Fibroblast of lung (primary cell): ENCODE measurements at regions not wholly inside any gene's neighbourhood (a gene's known extent, or its start where the extent isn't known, plus 50 kb on each side); places are given as distances from the start of the nearest gene placed in this dataset.

ENCODE experiments used
- DNase-seq, 2 donors: peaks; one replicate each; pipeline versions ENCODE4 v3.0.0 to v3.0.0-alpha.2; 2010; ENCODE audit warnings: low read depth in 2 of 2
- H2AFZ ChIP-seq: 2 replicates; pipeline ENCODE4 v1.5.1; 2012; ENCODE audit warnings: low read length, control low read depth, inconsistent platforms
- H3K27ac ChIP-seq: 2 replicates; pipeline ENCODE4 v1.5.1; 2011; ENCODE audit warnings: low read length, control low read depth; ENCODE audit not compliant: insufficient read depth
- H3K27me3 ChIP-seq: 2 replicates; pipeline ENCODE4 v1.5.1; 2011; ENCODE audit warnings: mild to moderate bottlenecking, low read length; ENCODE audit not compliant: control insufficient read depth, insufficient read depth
- H3K36me3 ChIP-seq: 2 replicates; pipeline ENCODE4 v1.5.1; 2011; ENCODE audit warnings: low read length; ENCODE audit not compliant: control insufficient read depth, insufficient read depth
- H3K4me1 ChIP-seq: 2 replicates; pipeline ENCODE4 v1.5.1; 2011; ENCODE audit warnings: low read length; ENCODE audit not compliant: control insufficient read depth, insufficient read depth; ENCODE audit errors: extremely low read depth
- H3K4me2 ChIP-seq: 2 replicates; pipeline ENCODE4 v1.5.1; 2011; ENCODE audit warnings: low read length, control low read depth; ENCODE audit not compliant: insufficient read depth; ENCODE audit errors: extremely low read depth
- H3K4me3 ChIP-seq, 4 experiments: fragments of 200-600 bp in 1 of 4; sonication (generic) in 1 of 4; replicated peaks in 1 of 4; 2 replicates each; pipeline ENCODE4 v1.5.1; 2011 to 2016; ENCODE audit warnings: low read length in 4 of 4, low read depth in 3 of 4, mild to moderate bottlenecking in 3 of 4, control low read depth in 2 of 4, inconsistent platforms in 1 of 4, mixed read lengths in 1 of 4; ENCODE audit not compliant: insufficient read depth in 1 of 4; ENCODE audit errors: control extremely low read depth in 1 of 4
- H3K79me2 ChIP-seq: 2 replicates; pipeline ENCODE4 v1.5.1; 2012; ENCODE audit warnings: mild to moderate bottlenecking, low read length, inconsistent platforms; ENCODE audit not compliant: control insufficient read depth, insufficient read depth
- H3K9ac ChIP-seq: 2 replicates; pipeline ENCODE4 v1.5.1; 2011; ENCODE audit warnings: mild to moderate bottlenecking, low read length, control low read depth; ENCODE audit not compliant: insufficient read depth
- H3K9me3 ChIP-seq: 2 replicates; pipeline ENCODE4 v1.5.1; 2012; ENCODE audit warnings: low read depth, low read length; ENCODE audit not compliant: control insufficient read depth, insufficient read depth
- H4K20me1 ChIP-seq: 2 replicates; pipeline ENCODE4 v1.5.1; 2011; ENCODE audit warnings: low read length; ENCODE audit not compliant: control insufficient read depth, insufficient read depth; ENCODE audit errors: extremely low read depth
- CTCF ChIP-seq, 2 donors: IDR thresholded peaks in 1 of 2; conservative IDR thresholded peaks in 1 of 2; 1 replicate in 1 of 2; 2 replicates in 1 of 2; pipeline ENCODE4 v1.5.1; 2011 to 2012; ENCODE audit warnings: low read length in 2 of 2, control low read depth in 1 of 2, inconsistent platforms in 1 of 2, low read depth in 1 of 2, mild to moderate bottlenecking in 1 of 2
- EZH2 ChIP-seq: IDR thresholded peaks from 2 replicates; pipeline ENCODE4 v1.5.1; 2012; ENCODE audit warnings: low read length, control low read depth, mild to moderate bottlenecking; ENCODE audit errors: missing control alignments

GRCh38 chr5:90111364-90112032 is 298.1 kb downstream of the CETN3 start:
- Histone ChIP-seq H3K27me3 (no peaks in the 10 kb centered on the region), H3K9me3 (no peaks in the 10 kb centered on the region), H2AFZ (no peak overlapping the region), H3K36me3 (no peaks in the 10 kb centered on the region), H3K79me2 (no peaks in the 10 kb centered on the region), H3K27ac (no peak overlapping the region), H4K20me1 (no peaks in the 10 kb centered on the region), H3K4me2 (no peak overlapping the region), H3K4me1 (no peaks in the 10 kb centered on the region), H3K9ac (no peak overlapping the region), H3K4me3 (no peak overlapping the region)
- TF ChIP-seq CTCF (conservative IDR thresholded peaks at IDR 0.05 in 1 of 2, IDR thresholded peaks at IDR 0.05 in 1 of 2; ENCODE audit: low read depth in 1 of 2, low read length in 2 of 2) = no peak
- TF ChIP-seq EZH2 = no peak
- DNase-seq = peak; percentile 24 to 49

- H3K27ac ChIP-seq = no peak overlapping the region
- no peak overlapping the region for H3K9ac ChIP-seq
- no peaks in the 10 kb centered on the region for H3K27me3 ChIP-seq
- no peaks in the 10 kb centered on the region for H3K79me2 ChIP-seq
- no peaks in the 10 kb centered on the region for H4K20me1 ChIP-seq
- H3K9me3 ChIP-seq = no peaks in the 10 kb centered on the region
- no peak overlapping the region for H3K4me2 ChIP-seq
- no peak overlapping the region for H3K4me3 ChIP-seq
- no peak for DNase-seq
- TF ChIP-seq CTCF (conservative IDR thresholded peaks at IDR 0.05 in 1 of 2, IDR thresholded peaks at IDR 0.05 in 1 of 2; ENCODE audit: low read depth in 1 of 2, low read length in 2 of 2) (no peak), EZH2 (no peak)
- H3K36me3 ChIP-seq = no peaks in the 10 kb centered on the region
- H2AFZ ChIP-seq = no peak overlapping the region
- H3K4me1 ChIP-seq = no peaks in the 10 kb centered on the region
Measured at GRCh38 chr5:90109285-90109684, 300.3 kb downstream of the CETN3 start.

- DNase-seq = peak in 1 of 2 donors; percentile 37
- Histone ChIP-seq H4K20me1 (no peaks in the 10 kb centered on the region), H3K4me3 (no peak overlapping the region), H3K27me3 (no peaks in the 10 kb centered on the region), H3K4me1 (no peaks in the 10 kb centered on the region), H3K27ac (no peak overlapping the region), H3K36me3 (no peaks in the 10 kb centered on the region), H3K79me2 (no peaks in the 10 kb centered on the region), H2AFZ (no peak overlapping the region), H3K9me3 (no peaks in the 10 kb centered on the region), H3K4me2 (no peak overlapping the region), H3K9ac (no peak overlapping the region)
- TF ChIP-seq CTCF (conservative IDR thresholded peaks at IDR 0.05 in 1 of 2, IDR thresholded peaks at IDR 0.05 in 1 of 2; ENCODE audit: low read depth in 1 of 2, low read length in 2 of 2) (no peak), EZH2 (no peak)
Measured at GRCh38 chr5:90099099-90099498, 310.5 kb downstream of the CETN3 start.
